GM21447 (cell line): ENCODE measurements at regions not wholly inside any gene's neighbourhood (a gene's known extent, or its start where the extent isn't known, plus 50 kb on each side); places are given as distances from the start of the nearest gene placed in this dataset.
A peak's percentile ranks its signal among the peaks of the same experiment; 100 is the strongest.

Experiments
- ATAC-seq: cut with Tn5 transposase; IDR thresholded peaks from one replicate; pipeline ENCODE4 v1.9.1; 2021; ENCODE audit not compliant: unreplicated experiment

DNA sequence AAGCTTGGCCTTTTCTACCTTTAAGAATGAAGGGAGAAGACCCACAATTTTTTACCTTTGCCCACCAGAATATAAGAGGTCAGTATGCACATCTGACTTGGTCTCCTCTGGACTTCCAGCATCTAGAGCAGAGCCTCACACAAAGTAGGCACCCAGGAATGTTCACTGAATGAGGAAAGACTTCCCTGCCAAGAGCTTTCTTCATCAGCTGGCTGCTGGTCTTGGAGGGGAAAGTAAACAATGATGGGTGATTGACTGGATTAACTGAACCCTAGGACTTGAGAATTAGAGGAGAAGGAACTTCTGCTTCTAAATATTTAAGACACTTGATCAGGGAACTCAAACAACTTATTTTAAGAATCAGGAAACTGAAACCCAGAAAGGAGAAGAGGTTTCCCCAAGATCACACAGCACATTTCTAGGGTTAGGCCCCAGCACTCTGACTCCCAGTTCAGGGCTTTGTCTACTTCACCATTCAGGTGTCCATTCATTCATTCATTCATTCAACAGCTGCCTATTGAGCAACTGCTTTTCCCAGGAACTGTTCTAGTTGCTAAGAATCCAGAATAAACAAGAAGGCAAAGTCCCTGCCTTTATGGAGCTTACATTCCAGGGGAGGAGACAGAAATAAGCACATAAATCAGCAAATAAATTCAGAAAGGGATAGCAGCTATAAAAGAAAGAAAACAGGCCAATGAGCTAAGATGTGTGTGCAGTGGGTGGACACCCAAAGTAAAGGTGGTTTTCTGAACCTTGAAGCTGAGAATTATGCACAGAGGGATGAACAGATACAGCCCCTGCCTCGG lies 216.9 kb upstream of the LRFN2 start:
- no peak for ATAC-seq

DNA sequence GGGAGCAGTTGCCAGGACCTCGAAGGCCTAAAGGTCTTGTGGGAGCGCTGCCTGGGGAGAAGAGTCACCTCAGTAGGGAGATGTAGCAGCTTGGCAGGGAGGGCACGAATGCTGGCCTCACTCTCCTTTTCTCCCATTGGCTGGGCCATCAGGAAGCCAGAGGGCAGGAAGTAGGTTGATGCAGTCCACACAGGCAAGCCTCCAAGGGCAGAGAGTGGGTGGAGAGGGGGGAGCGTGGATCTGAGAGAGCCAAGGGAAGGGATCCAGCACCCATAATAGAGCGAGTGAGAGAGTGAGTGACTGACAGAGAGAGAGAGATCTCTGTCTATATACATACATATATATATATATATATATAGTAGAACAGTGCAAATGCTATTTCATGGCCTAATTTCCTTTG lies 215.3 kb upstream of the LRFN2 start:
- no peak for ATAC-seq

DNA sequence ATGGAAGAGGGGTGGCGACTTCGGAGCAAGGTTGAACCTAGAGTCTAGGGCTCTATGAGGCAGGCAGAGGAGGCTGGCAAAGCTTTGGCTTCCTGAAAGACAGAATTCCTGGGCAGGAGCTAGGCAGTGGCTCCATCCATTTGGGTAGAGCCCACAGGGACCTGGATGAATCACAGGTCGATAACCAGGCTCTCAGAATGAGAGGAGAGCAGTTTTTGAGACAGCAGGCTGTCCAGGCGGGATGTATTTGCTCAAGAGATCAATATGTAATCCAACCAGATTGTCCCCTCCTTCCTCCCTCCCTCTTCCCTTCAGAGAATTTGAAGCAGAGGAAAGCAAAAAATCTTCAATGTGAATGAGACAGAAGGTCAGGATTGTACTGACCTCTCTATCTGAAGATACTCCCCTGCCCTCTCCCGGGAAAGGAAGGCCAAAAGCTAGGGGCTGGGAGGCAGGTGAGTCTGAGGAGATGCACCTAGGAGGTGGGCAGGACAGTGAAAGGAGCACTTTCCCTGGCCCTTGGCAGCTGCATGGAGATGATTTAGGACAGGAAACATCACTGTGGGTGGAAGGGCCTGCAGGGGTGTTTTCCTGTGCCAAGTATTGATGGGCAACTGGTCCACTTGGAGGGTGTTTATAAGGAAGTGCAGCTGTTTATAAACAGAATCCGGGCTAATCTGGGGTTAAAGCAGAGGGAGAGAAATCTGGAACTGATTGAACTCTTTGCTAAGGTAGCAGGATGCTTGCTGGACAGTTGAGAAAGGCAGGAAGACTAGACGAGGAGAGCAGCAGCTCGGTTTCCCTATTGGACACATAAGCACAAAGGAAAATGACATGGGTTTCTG lies 212.4 kb upstream of the LRFN2 start:
- ATAC-seq = no peak

- ATAC-seq = no peak
Observed at GRCh38 chr6:40798069-40798770, 211.1 kb upstream of the LRFN2 start.

- no peak for ATAC-seq
Observed at GRCh38 chr6:40796260-40797221, 209.4 kb upstream of the LRFN2 start.

DNA sequence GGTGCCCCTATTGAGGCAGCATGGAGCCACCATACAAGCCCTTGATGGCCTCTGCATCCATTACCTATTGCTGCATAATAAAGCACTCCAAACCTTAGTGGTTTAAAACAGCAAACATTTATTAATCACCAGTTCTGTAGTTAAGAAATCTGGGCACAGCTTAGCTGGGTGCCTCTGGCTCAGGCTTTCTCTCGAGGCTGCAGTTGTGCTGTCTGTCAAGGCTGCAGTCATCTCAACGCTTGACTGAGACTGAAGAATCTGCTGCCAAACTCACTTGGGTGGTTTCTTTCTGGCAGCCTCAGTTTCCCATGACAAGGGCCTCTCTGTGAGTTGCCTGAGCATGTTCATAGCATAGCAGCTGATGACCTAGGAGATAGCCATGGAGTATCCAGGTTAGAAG lies 207.4 kb upstream of the LRFN2 start:
- ATAC-seq = no peak

DNA sequence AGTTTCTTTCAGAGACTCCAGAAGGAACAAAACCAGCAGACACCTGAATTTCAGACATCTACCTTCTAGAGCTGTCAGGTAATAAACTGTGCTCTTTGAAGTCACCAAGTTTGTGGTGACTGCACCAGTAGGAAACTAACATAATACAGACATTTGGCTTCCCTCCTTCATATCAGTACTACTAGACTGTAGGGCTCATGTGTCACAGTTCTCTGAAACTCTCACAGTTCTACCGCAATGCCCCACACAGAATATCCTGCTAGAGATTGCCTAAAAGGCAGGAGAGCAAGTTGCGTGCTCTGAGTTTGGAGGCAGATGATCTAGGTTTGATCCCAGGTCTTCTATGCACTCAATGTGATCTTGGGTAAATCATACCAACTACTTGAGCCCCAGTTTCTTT lies 205.0 kb upstream of the LRFN2 start:
- no peak for ATAC-seq

GRCh38 chr6:40791004-40791403 lies 203.8 kb upstream of the LRFN2 start:
- ATAC-seq = no peak

- peak; percentile 73 for ATAC-seq
Observed at GRCh38 chr6:40788661-40789655, 201.8 kb upstream of the LRFN2 start.

DNA sequence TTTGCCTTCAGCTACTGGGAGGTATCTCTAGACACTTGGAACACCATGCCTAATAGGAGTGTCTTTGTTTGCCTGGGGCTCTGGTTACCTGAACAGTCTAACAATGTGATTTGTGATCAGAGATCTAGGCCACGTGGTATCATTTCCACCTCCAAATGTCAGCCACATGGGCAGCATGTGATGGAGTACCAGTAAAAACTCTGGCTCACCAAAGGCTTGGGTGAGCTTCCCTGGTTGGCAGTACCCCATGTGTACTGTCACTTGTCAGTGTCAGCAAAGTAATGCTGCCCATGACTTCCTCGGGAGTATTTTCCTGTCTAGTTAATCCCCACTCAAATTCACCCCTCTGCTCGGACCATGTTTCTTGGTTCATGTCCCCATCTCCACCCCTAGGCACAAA lies 195.2 kb upstream of the LRFN2 start:
- ATAC-seq = no peak

DNA sequence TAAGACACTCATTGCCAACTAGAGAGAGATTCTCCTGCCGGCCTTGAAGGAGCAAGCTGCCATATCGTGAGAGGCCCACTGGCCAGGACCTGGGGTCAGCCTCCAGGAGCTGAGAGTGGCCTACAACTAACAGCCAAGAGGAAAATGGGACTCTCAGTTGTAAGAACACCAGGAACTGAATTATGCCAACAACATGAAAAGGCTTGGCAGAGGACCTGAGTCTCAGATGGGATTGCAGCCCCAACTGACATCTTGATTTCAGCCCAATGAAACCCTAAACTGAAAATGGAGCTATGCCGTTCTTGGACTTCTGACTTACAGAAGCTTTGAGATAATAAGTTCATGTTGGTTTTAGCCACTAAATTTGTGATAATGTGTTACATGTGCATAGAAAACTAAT lies 193.5 kb upstream of the LRFN2 start:
- no peak for ATAC-seq

DNA sequence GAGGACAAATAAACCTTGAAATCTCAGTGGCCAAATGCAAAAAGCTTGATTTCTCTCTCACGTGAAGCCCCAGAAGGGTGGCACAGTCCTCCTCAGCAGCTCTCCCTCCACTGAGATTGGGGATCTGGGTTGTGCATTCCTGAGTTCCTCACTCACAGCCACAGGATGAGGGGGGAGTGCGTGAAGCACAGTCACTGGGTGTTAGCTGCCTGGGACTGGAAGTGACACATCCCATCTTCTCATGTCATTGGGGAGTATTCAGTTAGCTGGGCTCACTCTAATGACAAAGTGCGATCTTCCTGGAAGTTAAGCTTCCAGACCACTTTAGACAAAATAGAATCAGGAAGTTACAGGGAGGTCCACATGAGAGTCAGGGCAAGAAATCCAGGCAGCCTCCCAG lies 192.2 kb upstream of the LRFN2 start:
- no peak for ATAC-seq

DNA sequence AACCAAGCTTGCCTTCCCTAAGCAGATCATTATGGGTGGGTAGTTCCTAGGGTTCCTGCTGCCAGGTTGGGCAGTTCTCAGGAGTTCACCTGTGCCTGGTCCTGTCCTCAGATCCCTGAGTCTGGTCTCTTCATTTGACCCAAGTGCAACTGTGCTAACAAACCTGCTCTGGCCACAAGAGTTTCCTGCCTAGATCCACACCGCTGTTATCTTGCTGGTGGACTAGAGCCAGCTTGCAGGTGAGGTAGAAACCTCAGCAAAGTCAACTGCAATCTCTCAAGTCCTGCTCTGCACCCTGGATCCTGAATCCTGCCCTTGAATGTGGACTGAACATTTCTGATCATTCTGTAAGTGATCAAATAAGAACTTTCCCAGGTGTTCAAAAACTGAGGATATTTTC lies 191.8 kb upstream of the LRFN2 start:
- ATAC-seq = no peak

GRCh38 chr6:40778196-40778595 lies 191.0 kb upstream of the LRFN2 start:
- ATAC-seq = no peak

- no peak for ATAC-seq
Observed at GRCh38 chr6:40774932-40775331, 187.8 kb upstream of the LRFN2 start.

DNA sequence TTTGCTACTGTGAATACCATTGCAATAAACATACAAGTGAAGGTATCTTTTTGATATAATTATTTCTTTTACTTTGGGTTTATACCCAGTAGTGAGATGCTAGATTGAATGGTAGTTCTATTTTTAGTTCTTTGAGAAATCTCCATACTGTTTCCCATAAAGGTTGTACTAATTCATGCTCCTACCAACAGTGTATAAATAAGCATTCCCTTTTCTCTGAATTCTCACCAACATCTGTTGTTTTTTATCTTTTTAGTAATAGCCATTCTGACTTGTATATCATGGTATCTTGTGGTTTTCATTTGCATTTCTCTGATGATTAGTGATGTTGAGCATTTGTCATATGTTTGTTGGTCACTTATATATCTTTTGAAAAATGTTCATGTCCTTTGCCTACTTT lies 183.6 kb upstream of the LRFN2 start:
- no peak for ATAC-seq

DNA sequence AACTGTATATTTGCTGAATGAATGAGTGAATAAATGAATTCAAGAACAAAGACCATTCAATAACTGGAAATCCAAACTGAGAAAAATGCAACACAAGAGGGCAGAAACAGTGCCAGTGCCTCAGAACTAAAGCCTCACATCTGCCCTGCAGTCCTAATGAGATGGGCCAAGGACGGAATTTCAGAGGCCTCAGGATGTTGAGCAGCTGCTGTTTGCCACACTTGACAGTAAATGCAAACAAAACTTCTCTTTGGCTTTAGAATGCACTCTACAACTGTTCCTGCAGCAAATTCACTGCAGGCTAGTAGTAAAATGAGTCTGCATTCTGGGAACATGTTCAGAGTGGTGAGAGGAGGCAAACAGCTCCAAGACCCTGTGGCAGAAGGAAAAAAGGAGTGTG lies 177.6 kb upstream of the LRFN2 start:
- no peak for ATAC-seq

DNA sequence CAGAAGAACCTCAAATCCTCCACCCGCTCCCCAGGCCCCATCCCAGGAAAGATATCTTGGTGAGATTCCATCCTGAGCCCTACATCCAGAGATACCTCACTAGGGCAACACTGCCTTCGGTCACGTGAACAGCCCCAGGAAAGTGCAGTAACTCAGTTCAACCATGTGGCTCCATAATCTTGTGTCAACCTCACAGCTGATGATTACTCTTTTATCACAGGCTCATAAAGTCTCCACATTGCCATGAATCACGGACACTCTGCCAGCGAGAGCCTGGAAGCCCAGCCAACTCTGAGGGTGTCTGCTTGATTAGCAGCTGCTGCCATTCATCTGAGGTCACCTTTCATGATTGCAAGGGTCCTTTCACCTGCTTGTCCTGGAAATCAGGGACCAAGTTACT lies 175.8 kb upstream of the LRFN2 start:
- no peak for ATAC-seq

GRCh38 chr6:40760887-40761286 lies 173.7 kb upstream of the LRFN2 start:
- ATAC-seq = no peak
